Osteocyte (in vitro differentiated cells): ENCODE measurements at regions not wholly inside any gene's neighbourhood (a gene's known extent, or its start where the extent isn't known, plus 50 kb on each side); places are given as distances from the start of the nearest gene placed in this dataset.
"Not testable (repeated sequence)": the region's sequence is repeated elsewhere in the genome, so short reads cannot be mapped to it uniquely, and the experiment has no call there.

Experiments used
- DNase-seq: peaks from one replicate; pipeline ENCODE4 v3.0.0; 2021; ENCODE audit warnings: mixed read lengths; ENCODE audit not compliant: unreplicated experiment; ENCODE audit errors: extremely low spot score
- H3K27ac Mint-ChIP-seq: one replicate; pipeline ENCODE4 v1.8.0; 2021; ENCODE audit warnings: mild to moderate bottlenecking, mixed read lengths; ENCODE audit not compliant: unreplicated experiment
- H3K27me3 Mint-ChIP-seq: one replicate; pipeline ENCODE4 v1.8.0; 2021; ENCODE audit warnings: mixed read lengths; ENCODE audit not compliant: unreplicated experiment
- H3K36me3 Mint-ChIP-seq: one replicate; pipeline ENCODE4 v1.8.0; 2021; ENCODE audit warnings: mixed read lengths; ENCODE audit not compliant: unreplicated experiment
- H3K4me1 Mint-ChIP-seq: one replicate; pipeline ENCODE4 v1.8.0; 2021; ENCODE audit warnings: mixed read lengths; ENCODE audit not compliant: unreplicated experiment
- H3K4me3 Mint-ChIP-seq: one replicate; pipeline ENCODE4 v1.8.0; 2021; ENCODE audit warnings: mild to moderate bottlenecking, moderate library complexity, mixed read lengths; ENCODE audit not compliant: unreplicated experiment
- H3K9me3 Mint-ChIP-seq: one replicate; pipeline ENCODE4 v1.8.0; 2021; ENCODE audit warnings: mixed read lengths; ENCODE audit not compliant: unreplicated experiment
- TF ChIP-seq, protein P1 (sequence below): fragments of 200-600 bp; sonication (generic); IDR thresholded peaks from 2 replicates; pipeline ENCODE4 v1.5.0; 2021; ENCODE audit warnings: antibody characterized with exemption, mild to moderate bottlenecking, moderate library complexity

DNA sequence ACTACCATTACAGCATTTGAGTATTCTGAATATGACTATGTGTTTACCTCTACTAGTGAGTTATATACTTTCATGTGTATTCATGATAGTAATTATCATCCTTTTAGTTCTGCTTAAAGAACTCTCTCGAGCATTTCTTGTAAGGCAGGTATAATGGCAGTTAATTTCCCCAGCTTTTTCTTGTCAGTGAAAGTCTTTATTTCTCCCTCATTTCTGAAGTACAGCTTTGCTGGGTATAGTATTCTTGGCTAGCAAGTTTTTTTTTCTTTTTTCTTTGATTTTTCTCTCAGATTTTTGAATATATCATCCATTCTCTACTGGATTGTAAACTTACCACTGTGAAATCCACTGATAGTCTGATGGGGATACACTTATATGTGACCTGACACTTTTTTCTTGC lies 165.9 kb upstream of the ARHGAP5 start:
- H3K27ac Mint-ChIP-seq = no peak overlapping the region
- H3K4me3 Mint-ChIP-seq = no peak overlapping the region
- H3K4me1 Mint-ChIP-seq = no peaks in the 10 kb centered on the region
- TF ChIP-seq, protein P1, sequence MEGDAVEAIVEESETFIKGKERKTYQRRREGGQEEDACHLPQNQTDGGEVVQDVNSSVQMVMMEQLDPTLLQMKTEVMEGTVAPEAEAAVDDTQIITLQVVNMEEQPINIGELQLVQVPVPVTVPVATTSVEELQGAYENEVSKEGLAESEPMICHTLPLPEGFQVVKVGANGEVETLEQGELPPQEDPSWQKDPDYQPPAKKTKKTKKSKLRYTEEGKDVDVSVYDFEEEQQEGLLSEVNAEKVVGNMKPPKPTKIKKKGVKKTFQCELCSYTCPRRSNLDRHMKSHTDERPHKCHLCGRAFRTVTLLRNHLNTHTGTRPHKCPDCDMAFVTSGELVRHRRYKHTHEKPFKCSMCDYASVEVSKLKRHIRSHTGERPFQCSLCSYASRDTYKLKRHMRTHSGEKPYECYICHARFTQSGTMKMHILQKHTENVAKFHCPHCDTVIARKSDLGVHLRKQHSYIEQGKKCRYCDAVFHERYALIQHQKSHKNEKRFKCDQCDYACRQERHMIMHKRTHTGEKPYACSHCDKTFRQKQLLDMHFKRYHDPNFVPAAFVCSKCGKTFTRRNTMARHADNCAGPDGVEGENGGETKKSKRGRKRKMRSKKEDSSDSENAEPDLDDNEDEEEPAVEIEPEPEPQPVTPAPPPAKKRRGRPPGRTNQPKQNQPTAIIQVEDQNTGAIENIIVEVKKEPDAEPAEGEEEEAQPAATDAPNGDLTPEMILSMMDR = no peak
- H3K36me3 Mint-ChIP-seq = peaks cover 4% of the 10 kb centered on the region
- DNase-seq = no peak
- H3K9me3 Mint-ChIP-seq = peaks cover 21% of the 10 kb centered on the region
- H3K27me3 Mint-ChIP-seq = no peaks in the 10 kb centered on the region

DNA sequence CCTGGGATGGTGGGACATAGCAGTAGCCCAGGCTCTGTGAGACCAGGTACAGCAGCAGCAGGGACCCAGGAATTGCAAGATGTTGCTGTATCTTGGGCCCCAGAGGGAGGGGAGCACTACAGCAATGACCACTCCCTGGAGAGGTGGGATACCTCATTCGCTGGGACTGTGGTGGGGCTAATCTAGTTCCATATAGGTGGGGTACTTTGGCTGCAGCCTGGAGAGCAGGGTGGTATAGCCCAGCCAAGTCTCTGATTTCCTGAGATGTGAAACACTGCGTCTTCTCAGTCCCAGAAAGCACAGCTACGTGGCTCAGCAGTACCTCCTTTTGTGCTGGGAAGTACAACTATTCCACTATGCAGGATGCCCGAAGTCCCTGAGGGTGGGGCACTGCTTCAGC lies 163.7 kb upstream of the ARHGAP5 start:
- no peaks in the 10 kb centered on the region for H3K4me1 Mint-ChIP-seq

DNA sequence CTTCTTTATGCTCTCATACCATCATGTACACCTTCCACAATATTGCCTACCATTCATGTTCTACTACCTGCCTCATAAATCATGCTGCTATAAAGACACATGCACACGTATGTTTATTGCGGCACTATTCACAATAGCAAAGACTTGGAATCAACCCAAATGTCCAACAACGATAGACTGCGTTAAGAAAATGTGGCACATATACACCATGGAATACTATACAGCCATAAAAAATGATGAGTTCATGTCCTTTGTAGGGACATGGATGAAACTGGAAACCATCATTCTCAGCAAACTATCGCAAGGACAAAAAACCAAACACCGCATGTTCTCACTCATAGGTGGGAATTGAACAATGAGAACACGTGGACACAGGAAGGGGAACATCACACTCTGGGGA lies 158.8 kb upstream of the ARHGAP5 start:
- not testable (repeated sequence) for H3K4me3 Mint-ChIP-seq, H3K36me3 Mint-ChIP-seq, DNase-seq, H3K27me3 Mint-ChIP-seq, H3K4me1 Mint-ChIP-seq, H3K9me3 Mint-ChIP-seq, H3K27ac Mint-ChIP-seq

More for the DNA sequence above, 163.7 kb upstream of the ARHGAP5 start:
- Mint-ChIP-seq H3K4me3 (no peak overlapping the region), H3K27ac (no peak overlapping the region), H3K27me3 (no peaks in the 10 kb centered on the region), H3K9me3 (peaks cover 21% of the 10 kb centered on the region), H3K36me3 (peaks cover 4% of the 10 kb centered on the region)
- TF ChIP-seq, protein P1 = no peak
- DNase-seq = no peak

DNA sequence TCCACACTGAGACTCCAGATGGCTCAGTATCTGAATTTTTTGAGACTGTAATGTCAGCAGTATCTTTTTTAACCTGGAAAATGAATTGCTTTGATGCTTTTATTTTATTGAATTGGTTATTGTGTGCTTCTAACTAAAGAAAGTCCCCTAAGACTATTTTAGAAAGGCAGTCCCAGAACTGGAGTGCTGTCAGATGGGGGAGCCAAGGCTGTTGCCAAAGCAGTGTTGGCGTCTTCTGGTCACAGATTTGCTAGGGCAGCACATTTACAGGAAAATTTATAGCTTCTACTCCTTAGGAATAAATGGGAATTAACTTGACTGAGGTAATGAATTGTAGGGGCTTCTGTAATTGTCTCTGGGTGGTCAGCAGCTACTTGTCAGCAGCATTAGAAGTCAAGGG lies 157.1 kb upstream of the ARHGAP5 start:
- Mint-ChIP-seq H3K9me3 (no peaks in the 10 kb centered on the region), H3K27me3 (no peaks in the 10 kb centered on the region), H3K27ac (no peak overlapping the region), H3K36me3 (no peaks in the 10 kb centered on the region), H3K4me3 (no peak overlapping the region), H3K4me1 (no peaks in the 10 kb centered on the region)
- TF ChIP-seq, protein P1 = no peak
- DNase-seq = no peak

DNA sequence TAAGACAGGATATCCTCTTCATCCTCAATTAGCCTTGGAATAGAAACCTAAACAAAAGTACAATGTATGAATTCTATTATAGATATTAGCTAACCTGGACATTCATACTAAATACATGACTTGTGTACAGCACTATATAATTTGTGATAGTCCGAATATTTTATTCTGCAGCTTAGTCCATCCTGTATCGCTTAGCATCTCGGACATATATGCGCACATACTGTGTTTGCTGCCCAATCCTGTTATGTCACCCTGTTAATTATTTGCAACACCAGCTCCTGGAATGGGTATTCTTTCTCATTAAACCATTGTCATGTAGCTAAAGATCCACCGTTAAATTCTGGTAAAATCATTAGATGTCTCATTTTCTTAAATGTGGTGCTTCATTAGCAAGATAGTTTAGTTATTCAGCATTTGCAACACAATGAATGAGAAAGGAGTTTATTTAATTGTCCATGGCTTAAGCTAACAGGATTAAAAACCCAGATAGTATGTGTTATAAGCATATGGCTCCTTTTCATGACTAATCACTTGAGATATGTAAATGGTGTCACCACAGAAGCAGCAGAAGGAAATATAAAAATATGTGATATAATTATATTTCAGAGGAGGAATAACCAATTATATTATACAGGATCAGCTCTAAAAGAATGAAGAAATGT lies 156.0 kb upstream of the ARHGAP5 start:
- TF ChIP-seq, protein P1 = no peak
- Mint-ChIP-seq H3K9me3 (no peaks in the 10 kb centered on the region), H3K36me3 (no peaks in the 10 kb centered on the region), H3K27me3 (no peaks in the 10 kb centered on the region), H3K4me3 (no peak overlapping the region), H3K4me1 (no peaks in the 10 kb centered on the region), H3K27ac (no peak overlapping the region)
- DNase-seq = no peak

DNA sequence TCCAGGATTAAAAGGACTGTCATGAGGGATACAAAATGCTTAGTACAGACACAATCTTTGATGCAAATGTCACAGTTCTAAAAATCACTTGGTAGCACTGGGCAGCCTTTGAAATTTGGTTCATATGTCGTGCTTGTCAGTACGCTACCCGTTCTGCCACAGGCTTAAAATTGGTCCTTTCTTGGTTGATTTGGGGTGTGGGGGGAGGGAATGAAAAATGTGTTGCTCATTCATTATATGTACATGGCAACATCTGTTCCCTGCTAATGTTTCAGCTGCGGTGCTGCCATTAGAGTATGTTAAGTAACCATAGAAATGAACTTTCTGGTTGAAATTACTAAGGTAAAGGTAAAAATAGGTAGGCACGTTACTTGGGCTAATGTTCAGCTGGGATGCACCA lies 155.4 kb upstream of the ARHGAP5 start:
- Mint-ChIP-seq H3K4me1 (no peaks in the 10 kb centered on the region), H3K9me3 (no peaks in the 10 kb centered on the region), H3K27me3 (no peaks in the 10 kb centered on the region), H3K36me3 (no peaks in the 10 kb centered on the region), H3K4me3 (no peak overlapping the region), H3K27ac (no peak overlapping the region)
- no peak for DNase-seq
- TF ChIP-seq, protein P1 = no peak
